CD4-positive, CD25-positive, alpha-beta regulatory T cell (primary cell): ENCODE measurements at regions not wholly inside any gene's neighbourhood (a gene's known extent, or its start where the extent isn't known, plus 50 kb on each side); places are given as distances from the start of the nearest gene placed in this dataset.

ENCODE experiments used
- ATAC-seq, 2 donors: fragments of 150-1000 bp; cut with Tn5 transposase; one replicate each; pipeline ENCODE4 v1.10.0; 2021; ENCODE audit warnings: low read depth in 2 of 2, moderate number of reproducible peaks in 2 of 2, moderate library complexity in 1 of 2
- DNase-seq, 3 donors: peaks; one replicate each; pipeline versions ENCODE4 v3.0.0 to v3.0.0-alpha.2; 2012 to 2022; ENCODE audit warnings: mixed read lengths in 1 of 3
- H3K27ac ChIP-seq: one replicate; pipeline ENCODE4 v1.7.0; 2013; ENCODE audit warnings: mild to moderate bottlenecking, low read length; ENCODE audit not compliant: insufficient read depth, poor library complexity, severe bottlenecking
- H3K27me3 ChIP-seq: one replicate; pipeline ENCODE4 v1.7.0; 2013; ENCODE audit warnings: low read length; ENCODE audit not compliant: control insufficient read depth, insufficient read depth
- H3K36me3 ChIP-seq: one replicate; pipeline ENCODE4 v1.7.0; 2013; ENCODE audit warnings: mild to moderate bottlenecking, low read length, moderate library complexity; ENCODE audit not compliant: control insufficient read depth, insufficient read depth
- H3K4me1 ChIP-seq: 2 replicates; pipeline ENCODE4 v1.7.0; 2013; ENCODE audit warnings: mild to moderate bottlenecking, low read length; ENCODE audit not compliant: insufficient read depth, control insufficient read depth, poor library complexity, severe bottlenecking
- H3K4me3 ChIP-seq: one replicate; pipeline ENCODE4 v1.7.0; 2013; ENCODE audit warnings: low read depth, mild to moderate bottlenecking, low read length, moderate library complexity
- H3K9me3 ChIP-seq, 2 experiments: 1 replicate in 1 of 2; 2 replicates in 1 of 2; pipeline ENCODE4 v1.7.0; 2013; ENCODE audit warnings: low read length in 2 of 2, mild to moderate bottlenecking in 1 of 2, moderate library complexity in 1 of 2; ENCODE audit not compliant: control insufficient read depth in 2 of 2
- H3K27ac Mint-ChIP-seq, 3 donors: one replicate each; pipeline ENCODE4 v1.8.0; 2020 to 2022; ENCODE audit warnings: mild to moderate bottlenecking in 3 of 3, mixed read lengths in 3 of 3, moderate library complexity in 2 of 3
- H3K27me3 Mint-ChIP-seq: one replicate; pipeline ENCODE4 v1.8.0; 2022; ENCODE audit warnings: mild to moderate bottlenecking, mixed read lengths
- H3K36me3 Mint-ChIP-seq: one replicate; pipeline ENCODE4 v1.8.0; 2020; ENCODE audit warnings: mixed read lengths
- H3K4me1 Mint-ChIP-seq, 4 donors: one replicate each; pipeline ENCODE4 v1.8.0; 2020 to 2022; ENCODE audit warnings: mixed read lengths in 4 of 4, mild to moderate bottlenecking in 1 of 4
- H3K4me3 Mint-ChIP-seq, 4 donors: one replicate each; pipeline ENCODE4 v1.8.0; 2020 to 2022; ENCODE audit warnings: mild to moderate bottlenecking in 4 of 4, mixed read lengths in 4 of 4, moderate library complexity in 3 of 4
- H3K9me3 Mint-ChIP-seq, 7 donors: one replicate each; pipeline ENCODE4 v1.8.0; 2020 to 2022; ENCODE audit warnings: mixed read lengths in 7 of 7, mild to moderate bottlenecking in 3 of 7, moderate library complexity in 2 of 7

DNA sequence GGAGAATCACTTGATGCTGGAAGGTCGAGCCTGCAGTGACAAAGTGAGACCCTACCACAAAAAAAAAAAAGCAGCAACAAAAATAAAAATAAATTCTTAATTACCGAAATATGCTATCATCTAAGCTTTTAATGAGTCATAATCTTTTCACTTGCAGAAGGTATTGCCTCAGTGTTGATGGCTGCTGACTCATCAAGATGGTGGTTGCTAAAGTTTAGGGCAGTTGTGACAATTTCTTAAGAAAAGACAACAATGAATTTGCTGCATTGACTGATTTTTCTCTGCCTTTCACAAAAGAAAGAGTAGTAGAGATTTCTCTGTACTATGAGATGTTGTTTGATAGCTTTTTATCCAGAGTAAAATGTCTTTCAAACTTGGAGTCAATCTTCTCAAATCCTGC is 1809.0 kb downstream of the SUCLG1 start:
- no peak overlapping the region for H3K4me3 ChIP-seq
- Mint-ChIP-seq H3K4me1 (no peaks in the 10 kb centered on the region), H3K27ac (no peak overlapping the region), H3K4me3 (no peak overlapping the region), H3K36me3 (no peaks in the 10 kb centered on the region), H3K27me3 (no peaks in the 10 kb centered on the region), H3K9me3 (peaks cover 4 to 27% (median 12%) of the 10 kb centered on the region in 7 donors)
- no peaks in the 10 kb centered on the region for H3K36me3 ChIP-seq
- no peak for ATAC-seq
- no peaks in the 10 kb centered on the region for H3K9me3 ChIP-seq
- DNase-seq: no peak
- H3K27me3 ChIP-seq: no peaks in the 10 kb centered on the region
- H3K27ac ChIP-seq: no peak overlapping the region
- no peaks in the 10 kb centered on the region for H3K4me1 ChIP-seq

DNA sequence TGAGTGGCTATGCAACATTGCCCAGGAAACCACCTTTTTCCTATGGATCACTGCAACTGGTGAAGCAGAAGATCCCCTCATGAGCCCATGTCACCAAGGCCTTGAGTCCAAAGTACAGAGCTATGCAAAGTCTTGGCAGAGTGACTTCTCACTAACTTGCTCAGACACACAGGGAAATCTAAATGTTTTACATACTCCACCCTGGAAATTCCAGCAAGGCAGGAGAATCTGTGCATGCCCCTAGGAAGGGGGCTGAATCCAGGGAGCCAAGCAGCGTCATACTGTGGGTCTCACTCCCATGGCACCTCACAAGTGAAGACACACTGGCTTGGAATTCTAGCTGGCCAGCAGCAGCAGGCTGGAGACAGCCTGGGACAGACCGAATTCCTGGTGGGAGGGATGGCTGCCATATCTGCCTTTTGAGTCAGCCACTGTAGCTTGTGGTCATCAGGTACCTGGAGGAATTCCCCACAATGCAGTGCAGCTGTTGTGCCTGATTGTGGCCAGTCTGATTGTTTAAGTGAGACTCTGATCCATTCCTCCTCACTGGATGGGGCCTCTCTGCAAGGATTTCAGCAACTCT is 1817.4 kb downstream of the SUCLG1 start:
- Mint-ChIP-seq H3K27me3 (no peaks in the 10 kb centered on the region), H3K4me1 (no peaks in the 10 kb centered on the region), H3K36me3 (no peaks in the 10 kb centered on the region), H3K27ac (no peak overlapping the region), H3K9me3 (peaks cover 0 to 33% (median 12%) of the 10 kb centered on the region in 7 donors), H3K4me3 (no peak overlapping the region)
- Histone ChIP-seq H3K4me3 (no peak overlapping the region), H3K4me1 (no peaks in the 10 kb centered on the region), H3K9me3 (peaks cover 8 to 14% of the 10 kb centered on the region in 2 experiments), H3K27ac (no peak overlapping the region), H3K27me3 (no peaks in the 10 kb centered on the region), H3K36me3 (no peaks in the 10 kb centered on the region)
- ATAC-seq: no peak
- DNase-seq: no peak

DNA sequence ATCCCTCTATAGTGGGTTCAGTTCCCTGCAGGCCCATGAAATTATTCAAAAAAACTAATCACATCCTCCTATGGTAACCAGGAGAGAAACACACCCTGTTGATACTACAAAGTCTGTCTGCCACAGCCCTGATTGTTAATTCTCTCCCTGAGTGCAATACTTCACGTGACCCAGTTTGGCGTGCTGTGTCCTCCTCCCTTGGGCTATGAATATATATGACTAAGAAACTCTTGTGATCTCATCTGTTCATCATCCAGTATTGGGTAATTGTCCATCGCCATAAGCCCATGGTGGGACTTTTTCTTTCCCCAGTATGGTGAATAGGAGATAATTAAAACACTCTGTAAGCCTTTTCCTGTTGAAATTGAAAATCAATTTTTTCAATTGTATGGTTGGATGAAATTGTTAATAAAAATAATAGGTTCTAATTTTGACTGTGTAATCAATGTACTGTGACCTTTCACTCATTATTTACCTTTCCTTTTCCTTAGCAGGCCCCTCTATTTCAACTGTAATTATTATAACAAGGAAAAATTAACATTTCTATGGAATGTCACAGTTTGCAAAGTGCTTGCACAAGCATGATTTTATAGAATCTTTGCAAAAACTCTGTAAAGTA is 1822.6 kb downstream of the SUCLG1 start:
- H3K27ac Mint-ChIP-seq: no peak overlapping the region
- H3K4me3 Mint-ChIP-seq: no peak overlapping the region
- Histone ChIP-seq H3K9me3 (peaks cover 4% of the 10 kb centered on the region in 2 experiments), H3K4me3 (no peak overlapping the region), H3K4me1 (no peaks in the 10 kb centered on the region), H3K36me3 (no peaks in the 10 kb centered on the region), H3K27me3 (no peaks in the 10 kb centered on the region), H3K27ac (no peak overlapping the region)
- DNase-seq (no peak), ATAC-seq (no peak)
- no peaks in the 10 kb centered on the region for H3K36me3 Mint-ChIP-seq
- H3K27me3 Mint-ChIP-seq: no peaks in the 10 kb centered on the region
- peaks cover 6 to 23% (median 7%) of the 10 kb centered on the region in 7 donors for H3K9me3 Mint-ChIP-seq
- H3K4me1 Mint-ChIP-seq: no peaks in the 10 kb centered on the region

DNA sequence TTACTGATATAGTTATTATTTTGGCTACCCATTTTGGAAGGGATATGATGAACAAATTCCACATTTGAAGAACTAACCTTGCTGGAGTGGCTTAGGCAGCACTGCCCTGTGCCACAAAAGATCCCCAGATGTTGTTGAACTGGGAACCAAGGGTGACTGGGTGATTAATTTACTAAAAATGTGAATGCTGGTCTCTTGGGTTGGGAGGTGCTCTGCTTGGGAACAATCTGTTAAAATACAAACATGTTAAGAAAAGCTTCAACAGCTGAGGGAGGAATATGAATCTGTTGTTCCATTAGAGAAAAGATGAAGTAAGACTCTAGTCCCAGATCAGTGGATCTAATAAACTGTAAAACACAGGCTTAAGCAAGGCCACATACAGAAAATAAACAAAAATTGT is 1860.1 kb downstream of the SUCLG1 start:
- Histone ChIP-seq H3K27me3 (no peaks in the 10 kb centered on the region), H3K9me3 (peaks cover 2 to 5% of the 10 kb centered on the region in 2 experiments), H3K4me1 (no peaks in the 10 kb centered on the region), H3K27ac (no peak overlapping the region), H3K4me3 (no peak overlapping the region), H3K36me3 (no peaks in the 10 kb centered on the region)
- Mint-ChIP-seq H3K9me3 (peaks cover 0 to 16% (median 6%) of the 10 kb centered on the region in 7 donors), H3K4me1 (no peaks in the 10 kb centered on the region), H3K27ac (no peak overlapping the region), H3K36me3 (no peaks in the 10 kb centered on the region), H3K27me3 (no peaks in the 10 kb centered on the region), H3K4me3 (no peak overlapping the region)
- ATAC-seq (no peak), DNase-seq (no peak)

DNA sequence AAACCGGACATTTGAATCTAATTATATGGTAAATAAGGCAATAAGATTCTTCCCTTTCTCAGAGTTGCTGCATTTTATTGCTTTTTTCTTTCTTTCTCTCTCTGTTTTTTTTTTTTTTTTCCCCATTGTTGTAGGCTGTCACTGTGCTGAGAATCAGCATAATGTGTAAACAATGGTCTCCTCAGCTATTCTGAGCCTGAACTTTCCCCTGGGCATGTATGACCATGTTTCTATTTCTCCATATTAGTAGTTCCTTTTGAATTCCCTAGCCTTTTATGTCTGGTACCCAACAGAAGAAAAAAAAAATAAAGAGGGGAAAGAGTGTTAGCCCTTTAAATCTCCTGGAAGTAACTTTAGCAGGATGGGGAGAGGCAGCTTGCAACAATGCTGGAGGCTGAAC is 1862.5 kb downstream of the SUCLG1 start:
- Histone ChIP-seq H3K4me3 (no peak overlapping the region), H3K4me1 (no peaks in the 10 kb centered on the region), H3K36me3 (no peaks in the 10 kb centered on the region), H3K27me3 (no peaks in the 10 kb centered on the region), H3K9me3 (peaks cover 2 to 3% of the 10 kb centered on the region in 2 experiments), H3K27ac (no peak overlapping the region)
- ATAC-seq (no peak), DNase-seq (no peak)
- no peaks in the 10 kb centered on the region for H3K36me3 Mint-ChIP-seq
- H3K4me1 Mint-ChIP-seq: no peaks in the 10 kb centered on the region
- peaks cover 2 to 21% (median 9%) of the 10 kb centered on the region in 7 donors for H3K9me3 Mint-ChIP-seq
- no peak overlapping the region for H3K4me3 Mint-ChIP-seq
- no peaks in the 10 kb centered on the region for H3K27me3 Mint-ChIP-seq
- no peak overlapping the region for H3K27ac Mint-ChIP-seq

DNA sequence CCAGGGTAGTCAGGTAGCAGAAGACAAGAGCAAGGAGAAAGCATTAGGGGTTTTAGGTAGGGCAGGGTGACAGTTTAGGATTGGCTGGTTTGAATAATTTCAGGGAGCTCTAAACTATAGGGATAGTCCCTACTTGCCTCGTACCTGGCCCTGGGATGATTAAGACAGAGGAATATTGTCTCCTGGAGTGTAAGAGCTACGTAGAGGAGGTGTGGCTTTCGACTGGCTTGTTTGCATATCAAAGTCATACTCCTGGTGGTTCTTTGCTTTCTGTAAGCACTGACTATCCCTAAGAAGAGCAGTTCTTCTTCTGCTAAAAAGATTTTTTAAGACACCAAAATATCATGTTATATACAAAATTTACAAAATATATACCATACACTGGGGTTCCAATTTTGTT is 1867.4 kb downstream of the SUCLG1 start:
- H3K27me3 ChIP-seq: no peaks in the 10 kb centered on the region
- no peak overlapping the region for H3K27ac Mint-ChIP-seq
- H3K27ac ChIP-seq: no peak overlapping the region
- H3K36me3 Mint-ChIP-seq: no peaks in the 10 kb centered on the region
- H3K4me1 Mint-ChIP-seq: no peaks in the 10 kb centered on the region
- no peak for DNase-seq
- ATAC-seq: no peak
- no peaks in the 10 kb centered on the region for H3K4me1 ChIP-seq
- H3K9me3 Mint-ChIP-seq: peaks cover 2 to 27% (median 6%) of the 10 kb centered on the region in 7 donors
- H3K4me3 ChIP-seq: no peak overlapping the region
- no peak overlapping the region for H3K4me3 Mint-ChIP-seq
- no peaks in the 10 kb centered on the region for H3K27me3 Mint-ChIP-seq
- H3K36me3 ChIP-seq: no peaks in the 10 kb centered on the region
- H3K9me3 ChIP-seq: peaks cover 0 to 3% of the 10 kb centered on the region in 2 experiments

DNA sequence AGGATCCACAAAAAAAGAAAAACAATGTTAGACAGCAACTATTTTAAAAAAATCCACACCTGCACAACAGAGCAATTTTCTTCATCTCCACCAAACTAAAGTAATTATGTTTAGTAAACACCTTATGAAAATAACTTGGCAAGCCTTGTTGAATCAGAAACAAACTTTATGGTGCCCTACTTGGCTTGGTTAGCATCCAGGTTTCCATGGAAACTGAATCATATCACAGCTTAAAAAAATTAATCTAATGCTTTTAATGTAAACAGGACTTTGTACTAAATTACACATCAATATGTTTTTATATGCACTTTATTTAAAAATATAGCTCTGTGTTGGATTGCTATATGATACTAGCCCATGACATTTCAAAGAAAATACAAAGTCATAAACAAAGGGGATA is 1882.4 kb downstream of the SUCLG1 start:
- H3K4me1 Mint-ChIP-seq: no peaks in the 10 kb centered on the region
- Histone ChIP-seq H3K27me3 (no peaks in the 10 kb centered on the region), H3K36me3 (no peaks in the 10 kb centered on the region), H3K4me3 (no peak overlapping the region), H3K27ac (no peak overlapping the region), H3K4me1 (no peaks in the 10 kb centered on the region), H3K9me3 (peaks cover 0 to 4% of the 10 kb centered on the region in 2 experiments)
- no peaks in the 10 kb centered on the region for H3K27me3 Mint-ChIP-seq
- no peak for ATAC-seq
- DNase-seq: no peak
- H3K36me3 Mint-ChIP-seq: no peaks in the 10 kb centered on the region
- peaks cover 1 to 24% (median 5%) of the 10 kb centered on the region in 7 donors for H3K9me3 Mint-ChIP-seq
- H3K4me3 Mint-ChIP-seq: no peak overlapping the region
- no peak overlapping the region for H3K27ac Mint-ChIP-seq

DNA sequence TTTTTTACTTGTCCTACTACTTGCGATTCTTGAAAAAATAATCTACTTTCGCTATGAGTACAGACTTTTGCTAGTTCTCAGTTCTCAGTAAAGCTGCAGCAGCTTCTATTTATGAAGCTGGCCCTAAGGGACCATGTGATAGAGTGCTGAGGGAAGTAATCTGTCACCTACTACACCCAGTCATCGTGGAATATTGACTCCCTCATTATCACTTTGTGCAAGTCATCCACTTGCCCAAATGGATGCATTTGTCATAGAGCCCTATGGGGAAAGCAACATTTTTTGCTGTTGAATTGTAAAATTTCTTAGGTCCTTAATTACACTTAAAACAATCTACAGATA is 1919.8 kb downstream of the SUCLG1 start:
- H3K36me3 ChIP-seq: no peaks in the 10 kb centered on the region
- no peak overlapping the region for H3K27ac Mint-ChIP-seq
- DNase-seq: no peak
- peaks cover 0 to 15% (median 3%) of the 10 kb centered on the region in 7 donors for H3K9me3 Mint-ChIP-seq
- H3K27me3 Mint-ChIP-seq: no peaks in the 10 kb centered on the region
- H3K9me3 ChIP-seq: peaks cover 0 to 10% of the 10 kb centered on the region in 2 experiments
- H3K36me3 Mint-ChIP-seq: no peaks in the 10 kb centered on the region
- no peaks in the 10 kb centered on the region for H3K4me1 Mint-ChIP-seq
- ATAC-seq: no peak
- H3K27ac ChIP-seq: no peak overlapping the region
- no peaks in the 10 kb centered on the region for H3K4me1 ChIP-seq
- no peak overlapping the region for H3K4me3 ChIP-seq
- H3K27me3 ChIP-seq: no peaks in the 10 kb centered on the region
- no peak overlapping the region for H3K4me3 Mint-ChIP-seq
